ENCODE measurements at regions not wholly inside any gene's neighbourhood (a gene's known extent, or its start where the extent isn't known, plus 50 kb on each side); places are given as distances from the start of the nearest gene placed in this dataset.

DNA sequence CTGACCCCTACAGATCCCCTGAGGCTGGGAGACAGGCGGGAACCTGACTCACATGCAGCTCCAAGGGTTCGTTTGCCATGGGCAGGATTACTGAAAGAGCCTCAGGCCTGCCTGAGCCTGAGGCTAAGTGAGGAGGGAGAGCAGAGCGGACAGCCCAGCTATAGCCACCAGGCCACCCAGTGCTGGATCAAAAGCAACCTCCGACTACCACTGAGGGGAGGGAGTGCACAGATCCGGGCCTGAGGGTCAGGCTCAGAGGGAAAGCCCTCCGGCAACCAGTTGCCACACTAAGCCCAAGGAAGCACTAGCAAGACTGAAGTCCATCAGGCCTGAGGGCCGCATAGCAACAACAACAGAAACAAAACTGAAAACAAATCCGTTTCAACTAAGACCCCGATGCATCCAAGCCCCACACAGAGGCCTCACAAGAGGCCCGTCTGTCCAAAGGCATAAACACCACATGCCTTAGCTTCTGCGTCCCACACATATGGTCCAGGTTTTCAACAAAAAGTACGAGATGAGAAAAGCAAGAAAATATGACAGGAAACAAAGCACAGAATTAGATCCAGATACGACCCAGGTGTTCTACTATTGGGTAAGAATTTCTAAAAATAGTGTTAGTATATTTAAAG, 92.5 kb upstream of the VIPR2 start:
- no peak for TF ChIP-seq RAD21 (IDR thresholded peaks at IDR 0.05)
- no peak for TF ChIP-seq FOXA1 (IDR thresholded peaks at IDR 0.05)
- TF ChIP-seq RXRA (IDR thresholded peaks at IDR 0.05) = no peak
- no peak for TF ChIP-seq JUND (IDR thresholded peaks at IDR 0.05)
- no peak for TF ChIP-seq YY1 (IDR thresholded peaks at IDR 0.05)
- TF ChIP-seq TAF1 (conservative IDR thresholded peaks at IDR 0.05) = no peak
- TF ChIP-seq, protein P1, sequence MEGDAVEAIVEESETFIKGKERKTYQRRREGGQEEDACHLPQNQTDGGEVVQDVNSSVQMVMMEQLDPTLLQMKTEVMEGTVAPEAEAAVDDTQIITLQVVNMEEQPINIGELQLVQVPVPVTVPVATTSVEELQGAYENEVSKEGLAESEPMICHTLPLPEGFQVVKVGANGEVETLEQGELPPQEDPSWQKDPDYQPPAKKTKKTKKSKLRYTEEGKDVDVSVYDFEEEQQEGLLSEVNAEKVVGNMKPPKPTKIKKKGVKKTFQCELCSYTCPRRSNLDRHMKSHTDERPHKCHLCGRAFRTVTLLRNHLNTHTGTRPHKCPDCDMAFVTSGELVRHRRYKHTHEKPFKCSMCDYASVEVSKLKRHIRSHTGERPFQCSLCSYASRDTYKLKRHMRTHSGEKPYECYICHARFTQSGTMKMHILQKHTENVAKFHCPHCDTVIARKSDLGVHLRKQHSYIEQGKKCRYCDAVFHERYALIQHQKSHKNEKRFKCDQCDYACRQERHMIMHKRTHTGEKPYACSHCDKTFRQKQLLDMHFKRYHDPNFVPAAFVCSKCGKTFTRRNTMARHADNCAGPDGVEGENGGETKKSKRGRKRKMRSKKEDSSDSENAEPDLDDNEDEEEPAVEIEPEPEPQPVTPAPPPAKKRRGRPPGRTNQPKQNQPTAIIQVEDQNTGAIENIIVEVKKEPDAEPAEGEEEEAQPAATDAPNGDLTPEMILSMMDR (IDR thresholded peaks at IDR 0.05; ENCODE audit: low read depth, low read length, missing input control) = no peak
- TF ChIP-seq, protein P2, sequence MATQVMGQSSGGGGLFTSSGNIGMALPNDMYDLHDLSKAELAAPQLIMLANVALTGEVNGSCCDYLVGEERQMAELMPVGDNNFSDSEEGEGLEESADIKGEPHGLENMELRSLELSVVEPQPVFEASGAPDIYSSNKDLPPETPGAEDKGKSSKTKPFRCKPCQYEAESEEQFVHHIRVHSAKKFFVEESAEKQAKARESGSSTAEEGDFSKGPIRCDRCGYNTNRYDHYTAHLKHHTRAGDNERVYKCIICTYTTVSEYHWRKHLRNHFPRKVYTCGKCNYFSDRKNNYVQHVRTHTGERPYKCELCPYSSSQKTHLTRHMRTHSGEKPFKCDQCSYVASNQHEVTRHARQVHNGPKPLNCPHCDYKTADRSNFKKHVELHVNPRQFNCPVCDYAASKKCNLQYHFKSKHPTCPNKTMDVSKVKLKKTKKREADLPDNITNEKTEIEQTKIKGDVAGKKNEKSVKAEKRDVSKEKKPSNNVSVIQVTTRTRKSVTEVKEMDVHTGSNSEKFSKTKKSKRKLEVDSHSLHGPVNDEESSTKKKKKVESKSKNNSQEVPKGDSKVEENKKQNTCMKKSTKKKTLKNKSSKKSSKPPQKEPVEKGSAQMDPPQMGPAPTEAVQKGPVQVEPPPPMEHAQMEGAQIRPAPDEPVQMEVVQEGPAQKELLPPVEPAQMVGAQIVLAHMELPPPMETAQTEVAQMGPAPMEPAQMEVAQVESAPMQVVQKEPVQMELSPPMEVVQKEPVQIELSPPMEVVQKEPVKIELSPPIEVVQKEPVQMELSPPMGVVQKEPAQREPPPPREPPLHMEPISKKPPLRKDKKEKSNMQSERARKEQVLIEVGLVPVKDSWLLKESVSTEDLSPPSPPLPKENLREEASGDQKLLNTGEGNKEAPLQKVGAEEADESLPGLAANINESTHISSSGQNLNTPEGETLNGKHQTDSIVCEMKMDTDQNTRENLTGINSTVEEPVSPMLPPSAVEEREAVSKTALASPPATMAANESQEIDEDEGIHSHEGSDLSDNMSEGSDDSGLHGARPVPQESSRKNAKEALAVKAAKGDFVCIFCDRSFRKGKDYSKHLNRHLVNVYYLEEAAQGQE (IDR thresholded peaks at IDR 0.05) = no peak
- no peak for TF ChIP-seq FOXA2 (IDR thresholded peaks at IDR 0.05)
- no peak for TF ChIP-seq EGR1 (IDR thresholded peaks at IDR 0.05; ENCODE audit: low read depth in 2 of 2)
- TF ChIP-seq HNF4G (IDR thresholded peaks at IDR 0.05) = no peak
- TF ChIP-seq, protein P3, sequence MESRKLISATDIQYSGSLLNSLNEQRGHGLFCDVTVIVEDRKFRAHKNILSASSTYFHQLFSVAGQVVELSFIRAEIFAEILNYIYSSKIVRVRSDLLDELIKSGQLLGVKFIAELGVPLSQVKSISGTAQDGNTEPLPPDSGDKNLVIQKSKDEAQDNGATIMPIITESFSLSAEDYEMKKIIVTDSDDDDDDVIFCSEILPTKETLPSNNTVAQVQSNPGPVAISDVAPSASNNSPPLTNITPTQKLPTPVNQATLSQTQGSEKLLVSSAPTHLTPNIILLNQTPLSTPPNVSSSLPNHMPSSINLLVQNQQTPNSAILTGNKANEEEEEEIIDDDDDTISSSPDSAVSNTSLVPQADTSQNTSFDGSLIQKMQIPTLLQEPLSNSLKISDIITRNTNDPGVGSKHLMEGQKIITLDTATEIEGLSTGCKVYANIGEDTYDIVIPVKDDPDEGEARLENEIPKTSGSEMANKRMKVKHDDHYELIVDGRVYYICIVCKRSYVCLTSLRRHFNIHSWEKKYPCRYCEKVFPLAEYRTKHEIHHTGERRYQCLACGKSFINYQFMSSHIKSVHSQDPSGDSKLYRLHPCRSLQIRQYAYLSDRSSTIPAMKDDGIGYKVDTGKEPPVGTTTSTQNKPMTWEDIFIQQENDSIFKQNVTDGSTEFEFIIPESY (IDR thresholded peaks at IDR 0.05) = no peak
- TF ChIP-seq, protein P4, sequence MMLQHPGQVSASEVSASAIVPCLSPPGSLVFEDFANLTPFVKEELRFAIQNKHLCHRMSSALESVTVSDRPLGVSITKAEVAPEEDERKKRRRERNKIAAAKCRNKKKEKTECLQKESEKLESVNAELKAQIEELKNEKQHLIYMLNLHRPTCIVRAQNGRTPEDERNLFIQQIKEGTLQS (IDR thresholded peaks at IDR 0.05) = no peak
- no peak for TF ChIP-seq SP1 (IDR thresholded peaks at IDR 0.05)
- DNase-seq (ENCODE audit: low spot score) = no peak
- 83% methylated on average over 13 of the region's 13 CpGs for WGBS
- H3K9me3 ChIP-seq (ENCODE audit: control insufficient read depth in 4 of 4, low read length in 3 of 4) = no peaks in the 10 kb centered on the region
- no peak overlapping the region for H3K27ac ChIP-seq (ENCODE audit: low read depth in 1 of 2, low read length in 2 of 2)
- no peak overlapping the region for H3K9ac ChIP-seq (ENCODE audit: low read depth in 1 of 2, low read length in 2 of 2)
- no peak overlapping the region for H3K4me3 ChIP-seq (ENCODE audit: low read depth in 1 of 3, low read length in 3 of 3)
- peaks cover 0 to 3% (median 0%) of the 10 kb centered on the region in 4 donors for H3K27me3 ChIP-seq (ENCODE audit: control insufficient read depth in 4 of 4, insufficient read depth in 4 of 4, low read length in 3 of 4)
- H3K4me1 ChIP-seq (ENCODE audit: control insufficient read depth in 4 of 4, insufficient read depth in 4 of 4, low read length in 3 of 4) = no peaks in the 10 kb centered on the region
- no peaks in the 10 kb centered on the region for H3K36me3 ChIP-seq (ENCODE audit: control insufficient read depth in 4 of 4, insufficient read depth in 3 of 4, low read depth in 1 of 4, low read length in 3 of 4)

DNA sequence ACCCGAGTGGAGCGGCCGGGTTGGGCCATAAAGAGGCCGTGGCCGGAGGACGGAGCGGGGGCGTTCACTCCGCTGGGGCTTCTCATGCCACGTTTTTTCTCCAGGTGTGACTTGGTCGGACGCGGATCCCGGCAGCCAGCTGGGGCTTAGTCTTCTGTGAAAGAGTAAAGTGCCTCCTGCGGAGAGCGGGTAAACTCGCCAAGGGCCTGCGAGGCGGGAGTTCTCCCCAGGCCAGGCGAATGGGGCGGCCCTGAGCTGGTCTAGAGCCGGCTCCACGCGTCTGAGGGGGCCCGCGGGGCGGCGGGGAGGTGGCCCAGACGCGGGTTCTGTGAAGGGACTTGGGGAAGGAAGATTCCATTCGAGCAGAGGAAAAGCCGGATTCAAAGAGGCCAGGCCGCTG, 86.3 kb upstream of the VIPR2 start:
- 86% methylated on average over 33 of the region's 33 CpGs for WGBS
- DNase-seq (ENCODE audit: low spot score) = no peak
- Histone ChIP-seq H3K27me3 (ENCODE audit: control insufficient read depth in 4 of 4, insufficient read depth in 4 of 4, low read length in 3 of 4) (no peaks in the 10 kb centered on the region), H3K4me3 (ENCODE audit: low read depth in 1 of 3, low read length in 3 of 3) (no peak overlapping the region), H3K27ac (ENCODE audit: low read depth in 1 of 2, low read length in 2 of 2) (no peak overlapping the region), H3K36me3 (ENCODE audit: control insufficient read depth in 4 of 4, insufficient read depth in 3 of 4, low read depth in 1 of 4, low read length in 3 of 4) (no peaks in the 10 kb centered on the region), H3K9me3 (ENCODE audit: control insufficient read depth in 4 of 4, low read length in 3 of 4) (no peaks in the 10 kb centered on the region), H3K9ac (ENCODE audit: low read depth in 1 of 2, low read length in 2 of 2) (no peak overlapping the region), H3K4me1 (ENCODE audit: control insufficient read depth in 4 of 4, insufficient read depth in 4 of 4, low read length in 3 of 4) (no peaks in the 10 kb centered on the region)
- TF ChIP-seq, protein P5, sequence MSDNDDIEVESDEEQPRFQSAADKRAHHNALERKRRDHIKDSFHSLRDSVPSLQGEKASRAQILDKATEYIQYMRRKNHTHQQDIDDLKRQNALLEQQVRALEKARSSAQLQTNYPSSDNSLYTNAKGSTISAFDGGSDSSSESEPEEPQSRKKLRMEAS (IDR thresholded peaks at IDR 0.05) = no peak
- TF ChIP-seq SP1 (IDR thresholded peaks at IDR 0.05) (no peak), EGR1 (IDR thresholded peaks at IDR 0.05; ENCODE audit: low read depth in 2 of 2) (no peak), FOXA2 (IDR thresholded peaks at IDR 0.05) (no peak), NR2F2 (IDR thresholded peaks at IDR 0.05) (no peak), GABPA (IDR thresholded peaks at IDR 0.05 in 1 of 2, conservative IDR thresholded peaks at IDR 0.05 in 1 of 2) (no peak)
- TF ChIP-seq, protein P3 (IDR thresholded peaks at IDR 0.05) = no peak
- TF ChIP-seq, protein P2 (IDR thresholded peaks at IDR 0.05) = no peak

Measured in liver (tissue), 8 donors.